ENCODE measurements at regions not wholly inside any gene's neighbourhood (a gene's known extent, or its start where the extent isn't known, plus 50 kb on each side); places are given as distances from the start of the nearest gene placed in this dataset.
"Not testable (repeated sequence)": the region's sequence is repeated elsewhere in the genome, so short reads cannot be mapped to it uniquely, and the experiment has no call there.

DNA sequence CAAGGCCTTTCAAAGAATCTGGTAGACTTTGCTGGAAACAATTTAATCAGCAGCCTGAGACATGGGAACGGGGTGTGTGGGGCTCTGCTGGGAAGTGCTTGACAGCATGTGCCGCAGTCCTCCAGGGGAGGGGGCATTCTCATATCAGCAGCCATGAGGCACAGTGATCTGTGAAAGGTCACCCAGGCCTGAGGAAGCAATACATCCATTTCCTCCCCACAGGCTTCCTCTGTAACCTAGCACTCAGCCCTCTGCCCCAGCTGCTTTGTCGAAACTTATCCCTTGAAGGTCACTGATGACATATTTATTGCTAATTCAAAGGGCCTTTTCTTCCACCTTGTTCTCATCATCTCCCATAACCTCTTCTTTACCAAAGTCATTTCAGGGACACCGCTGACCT lies 103.3 kb downstream of the TNFAIP3 start:
- FAIRE-seq, result no peak

- FAIRE-seq, result no peak
Observed at GRCh38 chr6:137973201-137973600, 106.1 kb downstream of the TNFAIP3 start.

DNA sequence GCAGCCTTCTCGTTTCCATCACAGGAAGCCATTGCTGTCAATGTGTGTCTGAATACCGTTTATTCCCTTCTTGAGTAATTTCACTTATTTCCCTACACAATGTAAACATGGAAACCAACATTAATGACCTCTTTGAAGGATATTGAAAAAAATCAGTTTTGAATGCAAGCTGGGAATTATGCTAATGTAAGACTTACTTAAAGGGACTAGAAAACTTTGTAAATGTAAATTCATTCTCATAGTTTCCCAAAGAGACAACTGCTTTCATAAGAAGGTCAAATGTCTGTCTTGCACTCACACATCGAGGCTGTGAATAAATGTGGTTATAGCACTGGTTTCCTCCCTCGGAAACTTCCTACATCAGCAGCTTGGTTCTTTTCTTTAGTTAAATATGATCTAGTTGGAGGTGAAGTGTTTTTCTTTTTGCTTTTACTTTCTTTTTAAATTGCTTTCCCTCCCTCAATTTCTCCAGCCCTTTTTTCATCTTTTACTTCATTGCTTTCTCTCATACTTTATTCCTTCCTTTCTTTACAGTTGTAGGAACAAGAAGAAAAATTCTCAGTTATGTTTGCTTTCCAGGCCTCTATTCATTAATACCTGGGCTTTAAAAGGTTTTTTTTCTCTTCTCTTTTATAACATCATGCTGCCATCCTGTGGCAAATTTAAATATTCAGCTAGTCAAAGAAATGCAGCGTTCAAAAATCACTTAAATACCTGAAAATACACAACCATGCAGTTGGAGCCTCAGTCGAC lies 108.3 kb downstream of the TNFAIP3 start:
- FAIRE-seq, result no peak

DNA sequence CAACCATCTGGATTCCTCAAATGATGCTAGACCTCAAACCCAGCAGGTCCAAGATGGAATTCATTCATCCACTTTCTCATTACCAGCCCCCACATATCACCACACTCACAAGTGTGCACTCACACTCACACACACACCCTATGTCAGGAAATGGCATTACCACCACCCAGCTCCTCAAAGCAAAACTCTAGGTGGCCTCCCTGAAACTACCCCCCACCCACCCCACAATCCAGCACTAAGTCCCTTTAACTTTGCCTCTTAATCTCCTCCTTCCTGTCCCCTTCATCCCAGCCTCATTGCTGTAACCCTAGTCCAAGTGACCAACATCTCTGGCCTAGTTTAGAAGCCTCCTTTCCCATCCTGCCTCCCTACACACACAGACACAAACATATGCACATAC lies 109.4 kb downstream of the TNFAIP3 start:
- FAIRE-seq, result no peak

DNA sequence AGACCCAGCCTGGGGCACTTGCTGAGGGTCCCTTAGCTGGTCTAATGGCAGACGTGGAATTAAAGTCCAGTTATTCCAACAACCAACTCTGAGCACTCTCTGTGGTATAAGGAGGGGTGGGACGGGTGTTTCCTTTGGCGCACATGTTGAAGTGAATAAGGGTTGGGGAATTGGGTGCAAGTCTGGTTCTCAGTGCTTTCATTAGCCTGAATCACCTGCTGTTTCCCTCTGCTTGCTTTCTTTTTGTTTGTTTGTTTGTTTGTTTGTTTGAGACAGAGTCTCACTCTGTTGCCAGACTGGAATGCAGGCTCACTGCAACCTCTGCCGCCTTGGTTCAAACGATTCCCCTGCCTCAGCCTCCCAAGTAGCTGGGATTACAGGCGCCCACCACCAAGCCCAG lies 110.1 kb downstream of the TNFAIP3 start:
- no peak for FAIRE-seq

DNA sequence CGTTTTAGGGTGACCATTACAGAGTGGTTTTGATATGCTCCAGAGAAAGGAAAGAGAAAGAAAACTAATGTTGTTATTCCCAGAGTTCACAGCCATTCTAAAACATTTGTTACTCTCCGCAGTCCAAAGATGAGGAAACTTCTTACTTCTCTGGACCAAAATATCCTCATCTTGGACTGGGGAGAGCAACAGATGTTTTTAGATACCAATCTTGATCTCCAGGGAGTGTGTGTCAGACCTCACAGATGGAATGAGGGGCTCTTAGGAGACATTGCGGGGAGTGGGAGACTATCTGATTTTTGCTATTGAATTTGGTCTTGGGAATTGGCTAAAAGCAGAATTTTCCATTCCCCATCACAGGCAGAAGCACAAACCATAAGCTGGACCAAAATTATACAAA lies 110.8 kb downstream of the TNFAIP3 start:
- no peak for FAIRE-seq

DNA sequence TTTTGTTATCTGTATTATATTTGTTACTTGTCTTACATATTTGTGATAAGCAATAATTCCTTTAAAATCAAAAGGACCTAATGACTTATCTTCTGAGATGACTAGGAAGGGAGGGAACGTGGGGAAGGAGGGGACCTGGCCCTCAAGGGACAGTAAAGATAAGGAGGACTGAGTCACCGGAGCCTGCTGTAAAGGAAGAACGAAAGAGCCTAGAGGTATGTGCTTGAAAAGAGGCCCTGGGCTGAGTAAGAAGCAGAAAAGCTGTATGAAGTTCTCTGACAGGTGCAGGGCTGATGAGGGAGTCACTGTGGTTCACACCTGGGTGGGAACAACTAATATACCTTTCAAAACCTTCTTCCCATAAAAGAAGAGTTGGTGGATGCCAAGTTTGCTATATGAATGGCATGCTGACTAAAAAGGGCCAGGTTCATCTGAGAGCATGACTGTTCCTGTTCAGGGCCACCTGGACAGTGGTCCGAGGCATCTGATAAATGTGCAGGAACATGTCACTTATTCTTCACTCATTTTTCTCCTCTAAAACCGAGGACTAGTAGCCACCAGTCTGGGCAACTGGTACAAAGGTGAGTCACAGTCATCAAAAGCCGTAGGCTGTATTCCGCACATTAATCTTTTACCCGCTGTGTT lies 111.3 kb downstream of the TNFAIP3 start:
- FAIRE-seq, result no peak

GRCh38 chr6:137979263-137979662 lies 112.2 kb downstream of the TNFAIP3 start:
- not testable (repeated sequence) for FAIRE-seq

DNA sequence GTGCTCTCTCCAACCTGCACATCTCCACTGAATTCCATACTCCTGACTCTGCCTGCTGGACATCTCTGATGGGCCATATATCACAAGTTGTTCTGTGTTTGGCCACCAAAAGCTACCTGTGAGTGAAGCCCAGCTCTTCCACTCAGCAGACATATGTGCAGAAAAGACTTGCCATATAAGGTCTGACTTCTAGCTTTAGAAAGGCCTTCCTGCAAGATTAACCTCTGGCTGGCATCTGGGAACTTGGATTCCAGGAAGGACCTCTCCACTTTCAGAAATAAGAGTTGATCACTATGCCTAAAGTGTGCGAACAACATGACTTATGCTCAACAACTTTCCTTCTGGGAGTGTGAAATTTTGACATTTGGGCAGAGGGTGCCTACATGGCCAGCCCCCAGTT lies 113.7 kb downstream of the TNFAIP3 start:
- FAIRE-seq, result no peak

DNA sequence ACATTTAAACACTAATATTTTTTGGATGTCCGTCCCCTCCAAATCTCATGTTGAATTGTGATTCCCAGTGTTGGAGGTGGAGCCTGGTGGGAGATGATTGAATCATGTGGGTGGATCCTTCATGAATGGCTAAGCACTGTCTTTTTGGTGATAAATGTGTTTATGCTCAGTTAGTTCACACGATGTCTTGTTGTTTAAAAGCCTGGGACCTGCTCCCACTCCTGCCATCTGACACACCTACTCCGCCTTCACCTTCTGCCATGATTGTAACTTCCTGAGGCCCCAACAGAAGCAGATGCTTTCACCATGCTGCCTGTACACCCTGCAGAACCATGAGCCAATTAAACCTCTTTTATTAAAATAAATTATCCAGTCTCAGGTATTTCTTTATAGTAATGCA lies 114.7 kb downstream of the TNFAIP3 start:
- no peak for FAIRE-seq

- no peak for FAIRE-seq
Observed at GRCh38 chr6:137982418-137983189, 115.5 kb downstream of the TNFAIP3 start.

DNA sequence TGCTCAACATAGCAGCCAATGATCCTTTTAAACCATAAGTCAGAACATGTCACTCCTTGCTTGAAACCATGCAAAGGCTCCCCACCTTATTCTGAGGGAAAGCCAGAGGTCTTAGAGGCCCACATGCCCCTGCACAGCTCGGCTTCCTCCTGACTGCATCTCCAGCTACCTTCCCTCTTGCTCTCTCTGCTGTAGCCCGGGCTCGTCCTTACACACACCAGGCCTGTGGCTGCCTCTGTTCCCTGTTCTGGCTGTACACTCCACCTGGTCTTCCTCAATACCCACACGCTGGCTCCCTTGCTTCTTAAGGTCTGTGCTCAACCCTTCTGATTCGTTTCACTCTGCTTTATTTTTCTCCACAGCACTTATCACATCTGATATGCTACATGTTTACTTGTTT lies 116.2 kb downstream of the TNFAIP3 start:
- FAIRE-seq, result no peak

- no peak for FAIRE-seq
Observed at GRCh38 chr6:137989664-137990063, 117.6 kb downstream of the PERP start.

- no peak for FAIRE-seq
Observed at GRCh38 chr6:137995371-137995770, 111.8 kb downstream of the PERP start.

DNA sequence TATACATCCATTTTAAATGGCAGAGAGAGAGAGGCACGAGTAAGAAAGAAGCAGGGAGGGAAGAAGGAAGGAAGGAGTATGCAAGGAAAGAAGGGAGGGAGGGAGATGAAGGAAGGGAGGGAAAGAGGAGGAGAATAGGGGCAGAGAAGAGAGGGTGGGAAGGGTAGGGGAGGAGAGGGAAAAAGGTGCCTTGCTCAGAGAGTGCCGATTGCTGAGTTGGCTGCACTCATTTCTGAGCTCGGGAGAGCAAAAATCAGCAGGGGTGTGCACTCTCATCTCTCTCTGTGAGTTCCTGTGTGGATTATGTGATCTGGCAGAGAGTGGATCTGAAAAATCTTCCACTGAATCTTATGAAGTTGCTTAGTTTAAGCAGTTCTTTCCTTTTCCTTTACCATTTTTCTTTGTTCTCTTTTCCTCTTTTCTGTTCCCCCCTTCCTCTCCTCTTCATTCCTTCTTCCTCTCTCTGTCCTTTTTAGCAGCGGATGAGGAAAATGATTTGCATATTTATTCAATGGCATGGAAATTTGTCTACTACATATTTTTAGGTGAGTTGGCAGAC lies 108.7 kb downstream of the PERP start:
- FAIRE-seq, result no peak

GRCh38 chr6:137999815-138000214 lies 107.4 kb downstream of the PERP start:
- FAIRE-seq, result no peak

DNA sequence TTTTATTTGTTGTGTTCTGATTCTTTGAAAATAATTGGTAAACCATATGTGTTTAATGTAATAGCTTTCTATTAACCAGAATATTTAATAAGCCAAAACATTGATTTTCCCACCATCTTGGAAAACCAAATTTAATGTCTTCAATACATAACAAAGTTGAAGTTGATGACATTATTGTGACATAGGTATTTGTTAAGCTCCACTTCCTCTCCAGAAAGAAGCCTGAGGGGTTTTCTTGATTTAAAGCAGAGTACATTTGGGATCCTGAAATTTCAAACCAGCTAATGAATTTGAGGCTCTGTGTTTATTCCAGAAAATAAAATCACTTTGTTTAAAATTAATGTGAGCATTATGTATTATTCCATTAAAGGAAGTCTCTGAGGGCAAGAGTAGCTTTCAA lies 106.3 kb downstream of the PERP start:
- no peak for FAIRE-seq

- peak; percentile 74 for FAIRE-seq
Observed at GRCh38 chr6:138001750-138002349, 105.4 kb downstream of the PERP start.

DNA sequence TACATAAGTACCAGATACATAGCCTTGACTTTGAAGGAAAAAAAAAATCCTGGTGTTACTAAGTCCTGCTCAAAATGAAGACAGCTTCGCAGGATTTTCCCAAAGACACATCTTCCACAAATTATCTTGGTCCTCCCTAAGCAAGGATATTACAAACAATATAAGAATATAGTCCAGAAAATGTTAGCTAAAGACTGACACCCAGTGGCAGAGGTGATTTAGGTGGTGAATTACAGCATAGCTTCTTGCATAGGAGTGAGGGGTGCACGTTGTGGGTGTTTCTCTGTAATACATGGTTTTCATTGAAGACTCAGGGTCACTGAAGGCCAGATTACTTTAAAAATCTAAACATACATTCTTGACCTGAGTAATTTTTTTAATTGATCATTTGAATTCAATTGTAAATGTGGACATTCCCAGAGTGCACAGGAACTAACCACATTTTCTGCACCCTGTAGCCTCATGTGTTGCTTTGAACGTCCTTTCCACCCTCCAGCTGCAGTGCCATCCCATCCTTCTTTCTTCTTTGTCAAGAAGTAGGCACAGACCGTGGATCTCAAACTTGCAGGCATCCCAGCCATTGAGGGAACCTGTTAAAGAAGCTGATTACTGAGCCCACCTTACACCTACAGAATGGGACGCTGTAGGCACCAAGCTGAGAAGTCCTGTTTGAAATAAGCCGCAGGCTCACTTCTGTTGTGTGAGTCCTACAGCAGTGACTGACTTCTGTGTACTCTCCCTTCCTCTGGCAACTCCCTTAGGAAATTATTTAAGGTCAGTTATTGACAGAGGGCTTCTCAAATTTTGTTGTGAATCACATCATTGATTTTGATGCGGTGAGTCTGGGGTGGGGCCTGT lies 102.6 kb downstream of the PERP start:
- no peak for FAIRE-seq

DNA sequence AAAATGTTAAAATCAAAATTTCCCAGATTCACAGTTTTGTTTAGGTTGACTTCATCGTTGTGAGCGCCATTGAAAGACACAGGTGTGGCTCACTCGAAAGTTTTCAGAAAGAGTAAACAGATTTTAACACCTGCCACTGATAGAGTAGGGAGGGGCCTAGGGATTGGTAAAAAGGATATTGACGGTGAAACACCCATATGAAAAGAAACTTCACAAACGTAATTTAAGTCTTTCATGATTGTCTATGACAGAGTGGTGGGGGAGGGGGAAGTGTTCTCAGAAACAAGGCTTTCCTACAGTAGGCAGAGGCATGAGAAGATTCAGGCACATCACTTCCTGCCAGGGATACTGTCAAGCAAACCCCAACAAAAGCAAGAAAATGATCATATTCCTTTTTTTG lies 101.4 kb downstream of the PERP start:
- no peak for FAIRE-seq

- FAIRE-seq, result no peak
Observed at GRCh38 chr6:138007014-138007472, 100.2 kb downstream of the PERP start.

- FAIRE-seq, result no peak
Observed at GRCh38 chr6:138008791-138009190, 98.4 kb downstream of the PERP start.

Data from endometrium (tissue), 2 donors.